ENCODE measurements at regions not wholly inside any gene's neighbourhood (a gene's known extent, or its start where the extent isn't known, plus 50 kb on each side); places are given as distances from the start of the nearest gene placed in this dataset.

DNA sequence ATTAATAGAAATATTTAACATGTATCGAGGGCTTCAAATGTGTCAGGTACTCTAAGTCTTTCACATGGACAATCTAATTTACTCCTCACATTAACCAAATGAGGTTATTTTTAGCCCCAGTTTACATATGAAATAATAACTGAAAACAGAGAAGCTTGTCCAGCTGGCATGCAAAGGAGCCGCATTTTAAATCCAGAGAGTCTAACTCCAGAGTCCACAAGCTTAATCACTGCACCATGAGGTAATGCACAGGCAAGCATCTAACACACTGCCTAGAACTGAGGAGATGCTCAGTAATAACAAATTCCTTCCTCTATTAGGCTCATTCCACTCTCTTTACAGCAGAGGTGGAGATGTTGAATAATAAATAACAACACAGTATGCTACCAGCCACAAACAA lies 165.7 kb upstream of the GUCY1A2 start:
- no TSS peak for BruUV-seq (replicated peaks)
- Histone ChIP-seq H2AFZ (ENCODE audit: low read depth, low read length) (no peak overlapping the region), H3K9me1 (ENCODE audit: control insufficient read depth, insufficient read depth, low read length) (no peaks in the 10 kb centered on the region), H3K79me2 (ENCODE audit: control insufficient read depth, insufficient read depth, low read length) (no peaks in the 10 kb centered on the region), H3K9me3 (replicated peaks; ENCODE audit: control insufficient read depth, insufficient read depth, low read depth, low read length) (no peaks in the 10 kb centered on the region), H3K4me2 (ENCODE audit: insufficient read depth, low read length) (no peak overlapping the region), H3K27me3 (ENCODE audit: control insufficient read depth in 2 of 2, insufficient read depth in 2 of 2, low read length in 2 of 2) (no peaks in the 10 kb centered on the region), H4K20me1 (replicated peaks; ENCODE audit: control insufficient read depth, insufficient read depth, low read length) (no peaks in the 10 kb centered on the region), H3K4me1 (replicated peaks in 1 of 2; ENCODE audit: control insufficient read depth in 2 of 2, insufficient read depth in 2 of 2, low read length in 2 of 2) (no peaks in the 10 kb centered on the region), H3K36me3 (ENCODE audit: control insufficient read depth, insufficient read depth, low read length) (no peaks in the 10 kb centered on the region), H3K4me3 (no peak overlapping the region), H3K9ac (ENCODE audit: insufficient read depth in 1 of 2, low read depth in 2 of 2, low read length in 2 of 2) (no peak overlapping the region), H3K27ac (ENCODE audit: extremely low read depth, low read depth, low read length) (no peak overlapping the region)
- in situ Hi-C loops (cut with MboI), result no loop called here
- FAIRE-seq (no peak), ATAC-seq (no peak), DNase-seq (ENCODE audit: extremely low read depth in 1 of 4, low spot score in 3 of 4) (no peak)
- WGBS (ENCODE audit: insufficient coverage, low coverage, missing lambda C conversion rate), result 0% methylated on average over 2 of the region's 2 CpGs
- TF ChIP-seq NBN (IDR thresholded peaks at IDR 0.05; ENCODE audit: low read depth), result no peak
- TF ChIP-seq, protein P1, sequence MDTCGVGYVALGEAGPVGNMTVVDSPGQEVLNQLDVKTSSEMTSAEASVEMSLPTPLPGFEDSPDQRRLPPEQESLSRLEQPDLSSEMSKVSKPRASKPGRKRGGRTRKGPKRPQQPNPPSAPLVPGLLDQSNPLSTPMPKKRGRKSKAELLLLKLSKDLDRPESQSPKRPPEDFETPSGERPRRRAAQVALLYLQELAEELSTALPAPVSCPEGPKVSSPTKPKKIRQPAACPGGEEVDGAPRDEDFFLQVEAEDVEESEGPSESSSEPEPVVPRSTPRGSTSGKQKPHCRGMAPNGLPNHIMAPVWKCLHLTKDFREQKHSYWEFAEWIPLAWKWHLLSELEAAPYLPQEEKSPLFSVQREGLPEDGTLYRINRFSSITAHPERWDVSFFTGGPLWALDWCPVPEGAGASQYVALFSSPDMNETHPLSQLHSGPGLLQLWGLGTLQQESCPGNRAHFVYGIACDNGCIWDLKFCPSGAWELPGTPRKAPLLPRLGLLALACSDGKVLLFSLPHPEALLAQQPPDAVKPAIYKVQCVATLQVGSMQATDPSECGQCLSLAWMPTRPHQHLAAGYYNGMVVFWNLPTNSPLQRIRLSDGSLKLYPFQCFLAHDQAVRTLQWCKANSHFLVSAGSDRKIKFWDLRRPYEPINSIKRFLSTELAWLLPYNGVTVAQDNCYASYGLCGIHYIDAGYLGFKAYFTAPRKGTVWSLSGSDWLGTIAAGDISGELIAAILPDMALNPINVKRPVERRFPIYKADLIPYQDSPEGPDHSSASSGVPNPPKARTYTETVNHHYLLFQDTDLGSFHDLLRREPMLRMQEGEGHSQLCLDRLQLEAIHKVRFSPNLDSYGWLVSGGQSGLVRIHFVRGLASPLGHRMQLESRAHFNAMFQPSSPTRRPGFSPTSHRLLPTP (IDR thresholded peaks at IDR 0.05; ENCODE audit: borderline replicate concordance, extremely low read depth, insufficient read length), result no peak
- no peak for TF ChIP-seq HDAC2 (IDR thresholded peaks at IDR 0.05)
- TF ChIP-seq EWSR1 (IDR thresholded peaks at IDR 0.05; ENCODE audit: borderline replicate concordance, low read depth, partially characterized antibody), result no peak
- no peak for TF ChIP-seq ZNF217 (CRISPR knock-in tag; IDR thresholded peaks at IDR 0.05)
- TF ChIP-seq KDM5B (IDR thresholded peaks at IDR 0.05; ENCODE audit: insufficient replicate concordance, low read depth, low read length), result no peak
- TF ChIP-seq ZNF444 (CRISPR knock-in tag; IDR thresholded peaks at IDR 0.05), result no peak
- POLR2A ChIA-PET, result no interaction called here
- CTCF ChIA-PET (ENCODE audit: low intra/inter-chr PET ratio), result no interaction called here
- intact Hi-C loops (cut with micrococcal nuclease), result no loop called here
